Glutamatergic neuron (in vitro differentiated cells): ENCODE measurements at regions not wholly inside any gene's neighbourhood (a gene's known extent, or its start where the extent isn't known, plus 50 kb on each side); places are given as distances from the start of the nearest gene placed in this dataset.

ENCODE experiments used
- DNase-seq: peaks from one replicate; pipeline ENCODE4 v3.0.0; 2022
- H3K27ac Mint-ChIP-seq: one replicate; pipeline ENCODE4 v1.8.0; 2020; ENCODE audit warnings: mild to moderate bottlenecking, mixed read lengths, inconsistent platforms; ENCODE audit not compliant: unreplicated experiment
- H3K27me3 Mint-ChIP-seq: one replicate; pipeline ENCODE4 v1.8.0; 2020; ENCODE audit warnings: mild to moderate bottlenecking, moderate library complexity, mixed read lengths, inconsistent platforms; ENCODE audit not compliant: unreplicated experiment
- H3K36me3 Mint-ChIP-seq: one replicate; pipeline ENCODE4 v1.8.0; 2020; ENCODE audit warnings: mild to moderate bottlenecking, mixed read lengths, inconsistent platforms; ENCODE audit not compliant: unreplicated experiment
- H3K4me1 Mint-ChIP-seq: one replicate; pipeline ENCODE4 v1.8.0; 2020; ENCODE audit warnings: mild to moderate bottlenecking, low read depth, mixed read lengths, inconsistent platforms; ENCODE audit not compliant: unreplicated experiment
- H3K4me3 Mint-ChIP-seq: one replicate; pipeline ENCODE4 v1.8.0; 2020; ENCODE audit warnings: mild to moderate bottlenecking, mixed read lengths, inconsistent platforms; ENCODE audit not compliant: unreplicated experiment
- H3K9me3 Mint-ChIP-seq: one replicate; pipeline ENCODE4 v1.8.0; 2020; ENCODE audit warnings: mild to moderate bottlenecking, moderate library complexity, mixed read lengths, inconsistent platforms; ENCODE audit not compliant: unreplicated experiment
- CTCF ChIP-seq: fragments of 200-600 bp; sonication (generic); IDR thresholded peaks from one replicate; pipeline ENCODE4 v1.5.0; 2021; ENCODE audit not compliant: partially characterized antibody, unreplicated experiment

DNA sequence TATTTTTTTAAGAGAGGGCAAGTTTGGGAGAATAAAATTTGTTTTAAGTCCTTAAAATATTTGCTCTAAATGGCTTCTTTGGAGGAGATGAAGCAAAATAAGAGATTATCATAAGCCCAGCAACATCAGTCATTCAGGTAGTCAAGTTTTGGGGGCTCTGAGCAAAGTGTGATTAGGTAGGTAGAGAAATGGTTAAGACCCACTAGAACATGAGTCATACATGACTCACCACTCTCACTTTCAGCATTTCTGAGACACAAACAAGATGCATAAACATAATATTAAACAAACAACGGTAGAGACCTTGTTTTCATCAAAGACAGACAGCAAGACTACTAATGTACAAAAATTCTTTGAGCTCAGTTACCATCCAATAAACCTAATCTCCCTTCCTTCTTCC lies 272.2 kb downstream of the LMO4 start:
- no peak for TF ChIP-seq CTCF
- no peaks in the 10 kb centered on the region for H3K9me3 Mint-ChIP-seq
- no peaks in the 10 kb centered on the region for H3K36me3 Mint-ChIP-seq
- no peaks in the 10 kb centered on the region for H3K4me1 Mint-ChIP-seq
- no peak overlapping the region for H3K4me3 Mint-ChIP-seq
- DNase-seq: no peak
- peaks cover 5% of the 10 kb centered on the region for H3K27me3 Mint-ChIP-seq
- no peak overlapping the region for H3K27ac Mint-ChIP-seq

DNA sequence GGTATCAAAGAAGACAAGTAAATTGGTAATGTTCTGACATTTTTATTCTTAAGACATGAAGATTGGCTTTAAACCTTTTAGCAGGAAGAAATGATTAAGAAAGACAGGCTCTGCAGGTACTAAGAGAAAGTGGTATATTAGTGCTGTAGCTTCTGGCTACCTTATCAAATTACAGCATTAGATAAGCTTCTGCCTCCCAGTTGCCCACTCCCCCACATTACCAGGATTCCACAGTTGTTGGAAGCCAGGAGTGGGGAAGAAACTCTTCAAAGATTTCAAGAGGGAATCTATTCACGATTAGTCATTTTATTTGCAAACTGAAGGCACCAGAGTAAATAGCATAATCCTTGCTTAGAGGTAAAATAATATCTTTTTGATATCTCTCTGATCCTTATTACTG lies 274.9 kb downstream of the LMO4 start:
- H3K9me3 Mint-ChIP-seq: no peaks in the 10 kb centered on the region
- DNase-seq: no peak
- peaks cover 6% of the 10 kb centered on the region for H3K36me3 Mint-ChIP-seq
- H3K4me3 Mint-ChIP-seq: no peak overlapping the region
- H3K27ac Mint-ChIP-seq: no peak overlapping the region
- no peaks in the 10 kb centered on the region for H3K4me1 Mint-ChIP-seq
- no peak for TF ChIP-seq CTCF
- peaks cover 3% of the 10 kb centered on the region for H3K27me3 Mint-ChIP-seq

DNA sequence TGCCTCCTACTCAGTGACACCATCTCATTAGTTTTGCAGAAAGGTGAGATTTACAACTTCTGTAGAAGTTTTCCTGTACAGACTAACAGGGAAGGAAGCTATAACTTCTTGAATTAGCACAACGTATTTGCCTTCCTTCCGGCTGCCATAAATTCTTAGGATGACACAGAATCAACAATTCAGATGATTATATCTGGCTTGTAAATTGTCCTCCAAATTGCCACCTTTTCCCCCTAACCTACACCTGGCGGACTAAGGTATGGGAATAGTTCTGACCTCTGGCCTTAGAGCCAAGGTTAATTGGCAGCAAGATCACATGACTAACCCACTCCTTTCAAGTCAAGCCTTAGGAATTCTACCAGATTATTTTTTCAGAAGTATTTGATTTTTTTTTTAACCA lies 284.3 kb downstream of the LMO4 start:
- no peaks in the 10 kb centered on the region for H3K9me3 Mint-ChIP-seq
- no peaks in the 10 kb centered on the region for H3K27me3 Mint-ChIP-seq
- H3K4me1 Mint-ChIP-seq: no peaks in the 10 kb centered on the region
- no peak for TF ChIP-seq CTCF
- H3K36me3 Mint-ChIP-seq: no peaks in the 10 kb centered on the region
- no peak overlapping the region for H3K27ac Mint-ChIP-seq
- H3K4me3 Mint-ChIP-seq: no peak overlapping the region
- no peak for DNase-seq

DNA sequence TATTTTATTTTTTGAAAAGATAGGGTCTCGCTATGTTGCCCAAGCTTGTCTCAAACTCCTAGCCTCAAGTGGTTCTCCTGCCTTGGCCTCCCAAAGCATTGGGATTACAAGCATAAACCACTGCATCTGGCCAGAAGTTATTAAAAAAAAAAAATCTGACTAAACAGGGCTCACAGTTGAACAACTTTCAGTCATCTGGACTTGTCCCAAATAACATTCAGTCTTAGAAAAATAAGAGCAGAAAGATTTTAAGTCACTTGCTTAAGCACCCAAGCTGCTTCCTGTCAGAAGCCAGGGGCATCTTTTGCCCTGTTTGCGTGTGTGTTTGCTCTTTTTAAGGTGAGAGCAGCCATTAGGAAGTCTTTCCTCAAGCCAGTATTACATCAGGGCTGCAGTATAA lies 286.8 kb downstream of the LMO4 start:
- no peaks in the 10 kb centered on the region for H3K4me1 Mint-ChIP-seq
- H3K4me3 Mint-ChIP-seq: no peak overlapping the region
- TF ChIP-seq CTCF: no peak
- H3K27me3 Mint-ChIP-seq: no peaks in the 10 kb centered on the region
- H3K27ac Mint-ChIP-seq: no peak overlapping the region
- no peaks in the 10 kb centered on the region for H3K9me3 Mint-ChIP-seq
- H3K36me3 Mint-ChIP-seq: no peaks in the 10 kb centered on the region
- DNase-seq: no peak

- no peaks in the 10 kb centered on the region for H3K27me3 Mint-ChIP-seq
Observed at GRCh38 chr1:87615901-87616300, 287.2 kb downstream of the LMO4 start.

More at GRCh38 chr1:87615901-87616300, 287.2 kb downstream of the LMO4 start:
- no peaks in the 10 kb centered on the region for H3K36me3 Mint-ChIP-seq
- H3K4me1 Mint-ChIP-seq: no peaks in the 10 kb centered on the region
- no peak for DNase-seq
- no peaks in the 10 kb centered on the region for H3K9me3 Mint-ChIP-seq
- no peak overlapping the region for H3K27ac Mint-ChIP-seq
- TF ChIP-seq CTCF: no peak
- no peak overlapping the region for H3K4me3 Mint-ChIP-seq
